Fibroblast of lung (primary cell): ENCODE measurements at regions not wholly inside any gene's neighbourhood (a gene's known extent, or its start where the extent isn't known, plus 50 kb on each side); places are given as distances from the start of the nearest gene placed in this dataset.

ENCODE experiments used
- DNase-seq, 2 donors: peaks; one replicate each; pipeline versions ENCODE4 v3.0.0 to v3.0.0-alpha.2; 2010; ENCODE audit warnings: low read depth in 2 of 2
- H2AFZ ChIP-seq: 2 replicates; pipeline ENCODE4 v1.5.1; 2012; ENCODE audit warnings: low read length, control low read depth, inconsistent platforms
- H3K27ac ChIP-seq: 2 replicates; pipeline ENCODE4 v1.5.1; 2011; ENCODE audit warnings: low read length, control low read depth; ENCODE audit not compliant: insufficient read depth
- H3K27me3 ChIP-seq: 2 replicates; pipeline ENCODE4 v1.5.1; 2011; ENCODE audit warnings: mild to moderate bottlenecking, low read length; ENCODE audit not compliant: control insufficient read depth, insufficient read depth
- H3K36me3 ChIP-seq: 2 replicates; pipeline ENCODE4 v1.5.1; 2011; ENCODE audit warnings: low read length; ENCODE audit not compliant: control insufficient read depth, insufficient read depth
- H3K4me1 ChIP-seq: 2 replicates; pipeline ENCODE4 v1.5.1; 2011; ENCODE audit warnings: low read length; ENCODE audit not compliant: control insufficient read depth, insufficient read depth; ENCODE audit errors: extremely low read depth
- H3K4me2 ChIP-seq: 2 replicates; pipeline ENCODE4 v1.5.1; 2011; ENCODE audit warnings: low read length, control low read depth; ENCODE audit not compliant: insufficient read depth; ENCODE audit errors: extremely low read depth
- H3K4me3 ChIP-seq, 4 experiments: fragments of 200-600 bp in 1 of 4; sonication (generic) in 1 of 4; replicated peaks in 1 of 4; 2 replicates each; pipeline ENCODE4 v1.5.1; 2011 to 2016; ENCODE audit warnings: low read length in 4 of 4, low read depth in 3 of 4, mild to moderate bottlenecking in 3 of 4, control low read depth in 2 of 4, inconsistent platforms in 1 of 4, mixed read lengths in 1 of 4; ENCODE audit not compliant: insufficient read depth in 1 of 4; ENCODE audit errors: control extremely low read depth in 1 of 4
- H3K79me2 ChIP-seq: 2 replicates; pipeline ENCODE4 v1.5.1; 2012; ENCODE audit warnings: mild to moderate bottlenecking, low read length, inconsistent platforms; ENCODE audit not compliant: control insufficient read depth, insufficient read depth
- H3K9ac ChIP-seq: 2 replicates; pipeline ENCODE4 v1.5.1; 2011; ENCODE audit warnings: mild to moderate bottlenecking, low read length, control low read depth; ENCODE audit not compliant: insufficient read depth
- H3K9me3 ChIP-seq: 2 replicates; pipeline ENCODE4 v1.5.1; 2012; ENCODE audit warnings: low read depth, low read length; ENCODE audit not compliant: control insufficient read depth, insufficient read depth
- H4K20me1 ChIP-seq: 2 replicates; pipeline ENCODE4 v1.5.1; 2011; ENCODE audit warnings: low read length; ENCODE audit not compliant: control insufficient read depth, insufficient read depth; ENCODE audit errors: extremely low read depth
- CTCF ChIP-seq, 2 donors: IDR thresholded peaks in 1 of 2; conservative IDR thresholded peaks in 1 of 2; 1 replicate in 1 of 2; 2 replicates in 1 of 2; pipeline ENCODE4 v1.5.1; 2011 to 2012; ENCODE audit warnings: low read length in 2 of 2, control low read depth in 1 of 2, inconsistent platforms in 1 of 2, low read depth in 1 of 2, mild to moderate bottlenecking in 1 of 2
- EZH2 ChIP-seq: IDR thresholded peaks from 2 replicates; pipeline ENCODE4 v1.5.1; 2012; ENCODE audit warnings: low read length, control low read depth, mild to moderate bottlenecking; ENCODE audit errors: missing control alignments

DNA sequence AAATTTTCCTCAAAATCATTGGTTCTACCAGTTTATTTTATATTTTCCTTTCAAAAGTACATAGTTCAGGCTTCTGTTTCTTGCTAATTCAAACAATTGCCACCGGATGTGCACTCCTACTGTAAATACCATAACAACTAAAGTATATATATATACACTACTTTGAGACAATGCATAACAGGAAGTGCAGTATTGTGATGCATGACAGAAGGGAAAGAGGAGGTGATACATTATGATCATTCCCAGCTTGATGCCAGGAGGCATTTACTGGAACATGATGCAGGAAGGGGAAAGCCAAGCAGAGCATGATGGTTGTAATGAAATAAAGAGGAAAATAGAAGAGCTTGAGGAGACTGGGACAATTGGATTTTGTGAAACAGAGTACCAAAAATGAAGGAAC is 215.2 kb upstream of the NT5C1B start:
- Histone ChIP-seq H3K4me1 (no peaks in the 10 kb centered on the region), H3K27ac (no peak overlapping the region), H3K9ac (no peak overlapping the region), H4K20me1 (no peaks in the 10 kb centered on the region), H3K4me3 (no peak overlapping the region), H3K9me3 (no peaks in the 10 kb centered on the region), H3K4me2 (no peak overlapping the region), H3K27me3 (no peaks in the 10 kb centered on the region), H2AFZ (no peak overlapping the region), H3K36me3 (no peaks in the 10 kb centered on the region), H3K79me2 (no peaks in the 10 kb centered on the region)
- DNase-seq: no peak
- TF ChIP-seq CTCF (conservative IDR thresholded peaks at IDR 0.05 in 1 of 2, IDR thresholded peaks at IDR 0.05 in 1 of 2; ENCODE audit: low read depth in 1 of 2, low read length in 2 of 2): no peak
- TF ChIP-seq EZH2: no peak

DNA sequence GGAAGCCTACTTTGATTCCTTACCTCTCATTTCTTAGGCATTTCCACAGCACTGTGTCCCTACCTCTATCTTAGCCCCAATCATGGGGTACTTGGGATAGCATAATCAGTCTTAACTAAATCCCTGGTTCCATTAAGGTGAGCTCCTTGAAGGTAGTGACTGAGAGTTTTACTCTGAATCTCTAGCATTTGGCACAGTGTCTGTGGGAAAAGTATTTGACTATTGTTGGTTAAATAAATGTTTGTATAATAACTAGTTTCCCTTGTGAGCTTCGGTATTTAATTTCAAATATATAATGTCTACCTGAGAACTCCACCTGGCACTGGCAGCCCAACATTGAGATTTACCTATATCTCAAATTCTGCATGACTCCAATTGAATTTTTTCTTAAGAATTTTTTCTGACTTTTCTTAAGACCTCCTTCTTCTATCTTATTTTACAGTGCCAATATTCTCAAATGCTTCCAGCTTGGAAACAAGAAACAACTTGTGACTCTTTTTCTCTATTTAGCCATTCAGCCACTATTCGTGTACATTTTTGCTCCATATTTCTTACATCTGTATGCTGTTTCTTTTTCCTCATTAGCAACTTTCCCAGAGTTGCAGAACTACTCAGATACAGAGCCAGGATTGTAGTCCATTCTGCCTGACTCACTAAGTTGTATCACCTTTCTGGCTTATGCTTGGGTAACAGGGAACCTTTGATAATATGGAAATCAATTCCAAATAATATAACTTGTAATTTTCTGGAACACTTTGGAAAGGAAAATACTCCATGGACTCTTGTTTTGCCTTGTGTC is 214.0 kb upstream of the NT5C1B start:
- Histone ChIP-seq H3K27ac (no peak overlapping the region), H3K4me1 (no peaks in the 10 kb centered on the region), H3K4me2 (no peak overlapping the region), H3K9ac (no peak overlapping the region), H3K27me3 (no peaks in the 10 kb centered on the region), H2AFZ (no peak overlapping the region), H3K79me2 (no peaks in the 10 kb centered on the region), H4K20me1 (no peaks in the 10 kb centered on the region), H3K36me3 (no peaks in the 10 kb centered on the region), H3K9me3 (no peaks in the 10 kb centered on the region), H3K4me3 (no peak overlapping the region)
- DNase-seq: no peak
- TF ChIP-seq CTCF (conservative IDR thresholded peaks at IDR 0.05 in 1 of 2, IDR thresholded peaks at IDR 0.05 in 1 of 2; ENCODE audit: low read depth in 1 of 2, low read length in 2 of 2) (no peak), EZH2 (no peak)

DNA sequence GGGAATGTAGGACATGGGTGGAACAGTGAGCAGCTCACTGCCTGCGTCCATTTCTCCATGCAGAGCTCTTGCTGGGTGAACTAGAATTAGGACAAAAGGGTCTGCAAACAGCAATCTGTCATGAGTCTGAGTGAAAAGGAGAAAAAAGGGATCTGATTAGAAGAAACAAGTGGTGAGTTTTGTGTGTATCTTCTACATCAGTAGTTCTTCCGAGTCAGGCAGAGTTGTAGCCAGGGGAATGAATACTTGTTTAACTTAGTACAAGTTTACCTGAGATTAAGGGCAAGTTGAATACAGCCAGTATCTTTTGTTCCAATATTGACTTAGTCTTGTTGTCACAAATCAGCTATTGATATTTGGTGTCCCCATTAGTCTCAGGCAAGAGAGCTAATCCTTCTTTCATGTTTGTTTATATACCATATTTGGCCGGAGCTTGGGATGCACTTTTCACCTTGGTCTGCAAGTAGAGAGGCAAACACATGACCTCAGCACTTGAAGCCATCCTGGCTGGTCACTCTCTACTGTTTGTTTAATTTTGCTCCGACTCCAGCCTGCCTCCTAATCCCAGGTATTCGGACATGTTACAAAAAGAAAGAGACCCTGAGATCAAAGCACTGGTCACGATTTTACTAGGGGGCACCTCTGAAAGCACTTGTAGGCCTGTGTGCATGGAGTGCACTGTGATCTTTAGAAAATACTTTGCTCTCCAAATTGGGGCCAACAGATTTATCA is 211.0 kb upstream of the NT5C1B start:
- Histone ChIP-seq H3K4me2 (no peak overlapping the region), H3K9me3 (no peaks in the 10 kb centered on the region), H3K79me2 (no peaks in the 10 kb centered on the region), H3K27me3 (no peaks in the 10 kb centered on the region), H2AFZ (no peak overlapping the region), H4K20me1 (no peaks in the 10 kb centered on the region), H3K27ac (no peak overlapping the region), H3K4me3 (no peak overlapping the region), H3K36me3 (no peaks in the 10 kb centered on the region), H3K9ac (no peak overlapping the region), H3K4me1 (no peaks in the 10 kb centered on the region)
- no peak for DNase-seq
- TF ChIP-seq CTCF (conservative IDR thresholded peaks at IDR 0.05 in 1 of 2, IDR thresholded peaks at IDR 0.05 in 1 of 2; ENCODE audit: low read depth in 1 of 2, low read length in 2 of 2): no peak
- no peak for TF ChIP-seq EZH2
